GM10266 (cell line): ENCODE measurements at regions not wholly inside any gene's neighbourhood (a gene's known extent, or its start where the extent isn't known, plus 50 kb on each side); places are given as distances from the start of the nearest gene placed in this dataset.

Experiments
- DNase-seq: peaks from one replicate; pipeline ENCODE4 v3.0.0; 2012; ENCODE audit errors: extremely low spot score
- CTCF ChIP-seq: IDR thresholded peaks from 2 replicates; pipeline ENCODE4 v1.5.1; 2012; ENCODE audit warnings: mild to moderate bottlenecking, low read depth; ENCODE audit not compliant: control insufficient read depth, insufficient read depth; ENCODE audit errors: missing control alignments

- TF ChIP-seq CTCF = no peak
- no peak for DNase-seq
Observed at GRCh38 chr2:611519-611918, 65.7 kb downstream of the TMEM18 start.

- TF ChIP-seq CTCF = no peak
- DNase-seq = no peak
Observed at GRCh38 chr2:610491-610890, 66.7 kb downstream of the TMEM18 start.

- no peak for DNase-seq
- no peak for TF ChIP-seq CTCF
Observed at GRCh38 chr2:609881-610280, 67.3 kb downstream of the TMEM18 start.

GRCh38 chr2:609449-609848 is 67.8 kb downstream of the TMEM18 start:
- no peak for TF ChIP-seq CTCF
- DNase-seq = no peak

- no peak for TF ChIP-seq CTCF
- DNase-seq = no peak
Observed at GRCh38 chr2:608711-609110, 68.5 kb downstream of the TMEM18 start.

GRCh38 chr2:608297-608696 is 68.9 kb downstream of the TMEM18 start:
- DNase-seq = no peak
- TF ChIP-seq CTCF = no peak

GRCh38 chr2:607709-608108 is 69.5 kb downstream of the TMEM18 start:
- TF ChIP-seq CTCF = no peak
- DNase-seq = no peak

- no peak for TF ChIP-seq CTCF
- DNase-seq = no peak
Observed at GRCh38 chr2:607172-607571, 70.0 kb downstream of the TMEM18 start.
